EL (cell line): ENCODE measurements at regions not wholly inside any gene's neighbourhood (a gene's known extent, or its start where the extent isn't known, plus 50 kb on each side); places are given as distances from the start of the nearest gene placed in this dataset.

Experiments
- DNase-seq: peaks from one replicate; pipeline ENCODE4 v3.0.0-alpha.2; 2016

- no peak for DNase-seq
Observed at GRCh38 chr15:97522347-97522746, 438.2 kb upstream of the ARRDC4 start.

- no peak for DNase-seq
Observed at GRCh38 chr15:97525809-97526208, 434.7 kb upstream of the ARRDC4 start.

- DNase-seq, result no peak
Observed at GRCh38 chr15:97528238-97528637, 432.3 kb upstream of the ARRDC4 start.

DNA sequence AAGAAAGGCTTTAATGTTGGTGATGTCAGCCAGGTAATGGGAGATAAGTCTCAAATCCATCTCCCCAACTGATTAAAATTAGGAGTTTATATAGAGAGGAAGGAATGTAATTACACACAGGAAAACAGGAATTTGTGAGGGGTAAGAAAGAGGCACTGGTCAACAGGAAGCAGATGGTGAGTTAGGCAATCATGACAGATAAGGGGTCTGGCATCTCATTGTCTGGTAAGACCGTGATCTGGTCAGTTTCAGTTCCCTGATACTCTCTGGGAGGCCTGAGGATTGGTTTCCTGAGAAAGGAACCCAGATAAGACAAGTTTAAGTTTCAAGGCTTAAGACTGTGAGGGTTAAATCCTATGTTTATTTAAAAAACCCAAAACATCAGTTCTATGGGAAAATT is 414.7 kb upstream of the ARRDC4 start:
- DNase-seq, result no peak

DNA sequence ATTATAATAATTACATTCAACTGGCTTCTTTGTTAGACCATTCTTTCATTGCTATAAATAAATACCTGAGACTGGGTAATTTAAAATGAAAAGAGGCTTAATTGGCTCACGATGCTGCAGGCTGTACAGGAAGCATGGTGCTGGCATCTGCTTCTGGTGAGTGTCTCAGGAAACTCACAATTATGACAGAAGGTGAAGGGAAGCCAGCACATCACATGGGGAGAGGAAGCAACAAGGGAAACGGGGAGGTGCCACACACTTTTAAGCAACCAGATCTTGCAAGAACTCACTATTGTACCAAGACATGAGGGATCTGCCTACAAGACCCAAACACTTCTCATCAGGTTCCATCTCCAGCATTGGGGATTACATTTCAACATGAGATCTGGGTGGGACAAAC is 413.1 kb upstream of the ARRDC4 start:
- DNase-seq, result no peak

GRCh38 chr15:97561529-97561928 is 399.0 kb upstream of the ARRDC4 start:
- DNase-seq, result no peak

DNA sequence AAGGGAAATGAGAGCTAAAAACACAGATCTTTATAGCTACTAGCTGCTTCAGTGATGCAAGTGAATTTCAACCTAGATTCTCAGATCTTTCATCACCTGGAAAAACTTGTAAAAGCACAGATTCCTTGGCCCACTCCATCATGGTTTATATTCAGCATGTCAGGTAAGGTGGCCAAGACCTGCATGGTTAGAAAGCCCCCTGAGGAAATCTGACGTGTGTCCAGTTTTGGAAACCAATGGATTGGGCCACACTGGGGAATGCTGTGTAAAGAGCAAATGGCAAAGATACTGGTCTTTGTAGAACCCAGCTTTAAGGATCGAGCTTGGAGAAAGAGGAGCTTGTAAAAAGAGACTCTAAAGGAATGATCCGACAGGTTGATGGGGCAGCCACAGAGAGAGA is 397.0 kb upstream of the ARRDC4 start:
- no peak for DNase-seq

GRCh38 chr15:97566961-97567360 is 393.5 kb upstream of the ARRDC4 start:
- no peak for DNase-seq

DNA sequence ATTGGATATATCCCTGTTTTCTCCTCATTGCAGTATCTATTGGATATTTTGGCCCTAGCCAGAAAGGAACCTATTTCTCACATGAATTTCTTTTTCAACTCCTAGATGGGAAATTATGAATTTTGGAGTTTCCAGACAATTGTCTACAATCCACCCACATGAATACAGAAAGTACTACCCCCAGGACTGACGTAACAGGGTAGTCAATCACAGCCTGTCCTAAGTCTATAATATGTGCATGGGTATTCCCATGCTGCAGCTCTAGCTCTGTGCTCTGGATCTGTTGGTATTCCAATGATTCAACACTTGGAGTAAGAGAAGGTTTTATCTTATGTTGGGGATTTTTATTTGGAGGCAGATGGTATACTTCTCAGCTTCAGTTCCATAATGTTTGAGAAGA is 393.1 kb upstream of the ARRDC4 start:
- DNase-seq, result no peak

DNA sequence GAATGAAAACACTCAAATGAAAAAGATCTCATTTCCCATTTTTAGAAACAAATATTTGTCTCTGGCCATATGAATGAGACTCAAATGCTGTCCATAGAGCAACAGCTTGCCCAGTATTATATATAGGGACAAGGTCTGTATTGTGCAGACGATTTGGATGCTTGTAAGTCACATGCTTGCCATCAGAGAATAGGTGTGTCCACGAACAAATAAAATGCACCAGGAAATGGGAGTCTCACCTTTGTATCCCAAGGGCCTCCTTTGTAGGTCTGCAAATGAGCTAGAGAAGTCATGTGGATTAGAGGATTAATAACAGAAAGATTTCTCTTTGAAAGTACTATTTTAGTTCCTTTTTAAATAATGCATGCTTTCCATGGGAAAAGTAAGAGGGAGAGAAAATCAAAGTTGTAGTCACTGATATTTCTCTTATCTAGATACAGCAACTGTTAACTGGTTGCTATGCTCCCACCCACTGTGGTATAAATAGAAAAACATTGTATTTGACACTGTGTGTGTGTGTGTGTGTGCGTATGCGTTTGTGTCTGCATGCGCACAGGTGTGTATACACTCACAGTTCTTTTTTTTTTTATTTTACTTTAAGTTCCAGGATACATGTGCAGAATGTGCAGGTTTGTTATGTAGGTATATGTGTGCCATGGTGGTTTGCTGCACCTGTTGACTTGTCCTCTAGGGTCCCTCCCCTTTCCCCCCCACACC is 383.4 kb upstream of the ARRDC4 start:
- DNase-seq, result no peak

- DNase-seq, result no peak
Observed at GRCh38 chr15:97585408-97585807, 375.1 kb upstream of the ARRDC4 start.

DNA sequence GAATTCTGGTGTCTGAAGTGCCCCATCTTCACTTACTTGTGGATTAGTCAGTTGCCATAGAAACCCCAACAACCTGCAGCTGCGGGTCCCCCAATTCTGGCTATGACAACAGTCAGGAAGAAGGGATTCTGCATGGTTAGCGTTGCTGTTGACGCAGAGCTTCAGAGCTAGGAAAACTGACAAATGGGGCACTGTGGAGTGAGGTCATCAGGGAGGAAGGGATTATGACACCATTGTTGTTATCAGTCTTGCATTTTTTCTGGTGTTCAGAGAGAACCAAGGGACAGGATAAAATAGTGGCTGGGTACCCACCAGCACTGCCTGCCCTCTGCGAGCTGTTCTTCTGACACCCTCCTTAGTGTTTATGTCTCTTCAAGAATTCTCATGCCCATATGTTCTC is 367.7 kb upstream of the ARRDC4 start:
- no peak for DNase-seq

DNA sequence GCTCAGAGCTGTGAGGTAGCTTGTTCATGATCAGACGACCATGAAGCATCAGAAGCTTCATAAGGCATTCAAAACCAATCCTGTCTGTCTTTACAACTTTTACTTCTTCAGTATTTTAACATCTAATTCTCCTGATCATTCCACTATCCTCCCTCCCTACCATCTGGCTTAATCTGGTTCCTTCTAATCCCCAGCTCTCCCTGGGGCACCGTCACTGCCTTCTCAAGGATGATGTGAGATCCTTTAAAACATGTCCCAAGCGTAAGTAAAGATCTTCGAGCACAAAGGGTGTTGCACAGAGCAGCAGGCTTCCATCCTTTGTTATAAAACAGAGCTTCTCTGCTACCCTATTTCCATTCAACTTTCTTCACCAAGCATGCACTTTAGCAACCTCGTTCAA is 362.7 kb upstream of the ARRDC4 start:
- DNase-seq, result no peak

- DNase-seq, result no peak
Observed at GRCh38 chr15:97598353-97598798, 362.1 kb upstream of the ARRDC4 start.

DNA sequence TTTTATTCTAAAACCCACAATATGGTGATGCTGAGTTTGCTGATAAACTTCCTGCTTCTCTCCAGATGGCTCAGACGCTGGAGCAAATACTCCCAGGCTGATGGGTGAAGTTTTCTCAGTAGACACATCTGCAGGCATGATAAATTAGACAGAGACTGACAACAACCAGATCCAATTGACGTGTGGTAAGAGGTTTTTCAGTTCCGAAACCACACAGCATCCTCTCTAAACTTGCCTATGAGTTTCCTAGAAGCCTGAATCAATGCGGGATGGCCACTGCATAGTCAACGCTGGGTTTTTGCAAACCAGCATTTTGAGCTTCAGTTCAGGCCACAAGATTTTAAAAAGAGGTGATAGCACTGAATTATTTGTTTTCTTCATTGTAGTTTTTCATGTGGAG is 360.3 kb upstream of the ARRDC4 start:
- no peak for DNase-seq

- no peak for DNase-seq
Observed at GRCh38 chr15:97604677-97605076, 355.8 kb upstream of the ARRDC4 start.

- DNase-seq, result no peak
Observed at GRCh38 chr15:97615114-97615513, 345.4 kb upstream of the ARRDC4 start.

GRCh38 chr15:97623091-97623661 is 337.3 kb upstream of the ARRDC4 start:
- no peak for DNase-seq

DNA sequence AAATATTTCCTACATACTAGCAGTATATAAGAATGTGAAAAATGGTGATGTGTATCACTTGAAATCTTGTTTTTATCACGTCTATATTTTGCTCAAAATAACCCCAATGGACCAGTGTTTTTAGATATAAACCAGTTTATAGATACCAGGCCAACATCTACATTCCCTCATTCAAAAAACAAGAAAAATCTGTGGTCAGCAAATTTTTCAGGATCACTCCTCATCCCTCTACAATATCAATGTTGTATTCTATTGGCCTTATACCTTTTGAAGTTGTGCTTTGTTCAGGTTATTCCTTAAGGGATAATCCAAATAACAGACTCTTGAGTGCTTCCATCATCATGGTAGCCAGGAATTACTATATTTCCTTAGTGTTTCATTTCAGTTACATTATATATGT is 332.9 kb upstream of the ARRDC4 start:
- DNase-seq, result no peak

DNA sequence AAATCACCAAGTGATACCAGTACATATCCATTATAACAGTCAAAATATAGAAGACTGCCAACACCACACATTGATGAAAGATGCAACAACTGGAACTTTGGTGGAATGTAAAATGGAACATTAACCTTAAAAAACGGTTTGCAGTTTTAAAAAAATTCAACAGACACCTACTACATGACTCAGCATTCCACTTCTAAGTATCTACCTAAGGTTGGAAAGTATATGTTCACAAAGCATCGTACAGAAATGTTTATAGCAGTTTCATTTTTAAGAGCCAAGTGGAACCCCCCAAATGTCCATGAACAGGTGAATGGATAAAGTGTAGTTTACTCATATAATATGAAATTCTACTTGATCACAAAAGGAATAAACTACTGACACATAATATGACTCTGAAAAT is 314.7 kb upstream of the ARRDC4 start:
- no peak for DNase-seq

DNA sequence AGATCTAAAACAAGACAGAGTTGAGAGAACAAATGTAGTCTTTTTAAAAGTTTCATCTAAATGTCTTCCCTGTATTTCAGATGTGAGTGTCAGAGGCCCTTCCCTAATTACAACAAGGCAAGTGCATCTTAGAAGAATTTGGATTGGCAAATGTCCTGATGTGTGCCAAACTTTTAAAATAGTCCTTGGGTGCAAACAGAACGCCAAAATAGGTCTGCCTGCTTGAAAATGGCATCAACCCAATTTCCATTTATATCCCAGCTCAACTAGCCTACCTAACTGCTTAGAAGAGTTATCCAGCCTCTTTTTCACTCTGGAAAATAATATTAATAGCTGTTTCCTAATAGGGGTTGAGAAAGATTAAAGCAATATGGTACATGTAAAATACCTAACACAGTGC is 311.8 kb upstream of the ARRDC4 start:
- no peak for DNase-seq

GRCh38 chr15:97652041-97652440 is 308.5 kb upstream of the ARRDC4 start:
- no peak for DNase-seq

GRCh38 chr15:97652700-97653167 is 307.8 kb upstream of the ARRDC4 start:
- DNase-seq, result no peak

DNA sequence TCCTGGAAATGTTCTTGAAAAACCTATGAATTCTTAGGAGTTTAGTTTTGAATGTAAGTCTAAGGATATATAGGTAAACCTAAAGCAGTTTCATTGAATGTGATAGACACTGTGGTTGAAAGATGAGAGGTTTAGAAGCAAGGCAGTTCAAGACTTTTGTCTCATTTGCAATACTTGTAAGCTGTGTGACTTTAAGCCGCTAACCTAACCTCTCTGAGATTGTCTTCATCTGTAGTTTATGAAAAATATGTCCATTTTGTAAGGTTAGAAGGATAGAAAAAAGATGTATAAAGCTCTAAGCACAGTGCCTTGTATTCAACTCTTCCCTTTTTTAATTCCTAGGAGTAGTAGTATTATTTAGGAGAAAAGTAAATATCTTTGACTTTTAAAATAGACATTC is 306.6 kb upstream of the ARRDC4 start:
- DNase-seq, result no peak

GRCh38 chr15:97654481-97655076 is 305.9 kb upstream of the ARRDC4 start:
- no peak for DNase-seq
